AG09309 (cell line): ENCODE measurements at regions not wholly inside any gene's neighbourhood (a gene's known extent, or its start where the extent isn't known, plus 50 kb on each side); places are given as distances from the start of the nearest gene placed in this dataset.
A peak's percentile ranks its signal among the peaks of the same experiment; 100 is the strongest.

Experiments
- DNase-seq: peaks from one replicate; pipeline ENCODE4 v3.0.0-alpha.2; 2010; ENCODE audit warnings: low read depth
- H3K4me3 ChIP-seq: 2 replicates; pipeline ENCODE4 v1.5.1; 2011; ENCODE audit warnings: mild to moderate bottlenecking, low read depth, low read length, moderate library complexity; ENCODE audit not compliant: control insufficient read depth
- TF ChIP-seq, protein P1 (sequence below): IDR thresholded peaks from 2 replicates; pipeline ENCODE4 v1.5.1; 2011; ENCODE audit warnings: mild to moderate bottlenecking, low read depth, low read length, inconsistent platforms; ENCODE audit not compliant: insufficient read depth, control insufficient read depth; ENCODE audit errors: missing control alignments

DNA sequence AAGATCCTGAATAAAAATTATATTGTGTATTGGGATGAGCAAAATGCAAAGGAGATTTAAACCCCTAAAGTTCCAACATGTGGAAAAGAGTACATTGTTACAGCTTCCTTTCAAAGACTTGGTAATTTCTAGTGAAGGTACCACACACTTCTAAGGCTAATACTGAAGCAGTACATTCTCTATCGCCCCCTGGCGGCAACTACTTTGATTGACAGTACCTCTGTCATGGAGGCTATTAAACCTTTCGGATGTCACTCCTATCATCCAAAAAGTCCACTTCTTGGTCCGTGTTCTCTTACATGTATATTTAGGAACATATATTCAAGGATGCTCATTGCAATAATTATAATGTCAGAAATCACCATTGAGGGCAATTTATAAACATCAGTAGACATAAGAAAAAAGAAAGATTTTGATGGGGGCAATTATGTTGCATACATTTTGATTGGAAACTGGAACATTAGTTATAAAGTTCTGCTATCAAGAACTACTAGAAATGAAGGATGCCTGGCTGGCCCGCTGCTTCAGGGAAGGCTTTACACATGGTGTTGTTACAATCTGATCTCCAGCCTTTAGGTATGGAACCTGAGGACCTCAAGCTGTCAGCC lies 601.6 kb downstream of the CPS1 start:
- TF ChIP-seq, protein P1, sequence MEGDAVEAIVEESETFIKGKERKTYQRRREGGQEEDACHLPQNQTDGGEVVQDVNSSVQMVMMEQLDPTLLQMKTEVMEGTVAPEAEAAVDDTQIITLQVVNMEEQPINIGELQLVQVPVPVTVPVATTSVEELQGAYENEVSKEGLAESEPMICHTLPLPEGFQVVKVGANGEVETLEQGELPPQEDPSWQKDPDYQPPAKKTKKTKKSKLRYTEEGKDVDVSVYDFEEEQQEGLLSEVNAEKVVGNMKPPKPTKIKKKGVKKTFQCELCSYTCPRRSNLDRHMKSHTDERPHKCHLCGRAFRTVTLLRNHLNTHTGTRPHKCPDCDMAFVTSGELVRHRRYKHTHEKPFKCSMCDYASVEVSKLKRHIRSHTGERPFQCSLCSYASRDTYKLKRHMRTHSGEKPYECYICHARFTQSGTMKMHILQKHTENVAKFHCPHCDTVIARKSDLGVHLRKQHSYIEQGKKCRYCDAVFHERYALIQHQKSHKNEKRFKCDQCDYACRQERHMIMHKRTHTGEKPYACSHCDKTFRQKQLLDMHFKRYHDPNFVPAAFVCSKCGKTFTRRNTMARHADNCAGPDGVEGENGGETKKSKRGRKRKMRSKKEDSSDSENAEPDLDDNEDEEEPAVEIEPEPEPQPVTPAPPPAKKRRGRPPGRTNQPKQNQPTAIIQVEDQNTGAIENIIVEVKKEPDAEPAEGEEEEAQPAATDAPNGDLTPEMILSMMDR: peak; percentile 74
- DNase-seq: peak; percentile 7
- no peak overlapping the region for H3K4me3 ChIP-seq

DNA sequence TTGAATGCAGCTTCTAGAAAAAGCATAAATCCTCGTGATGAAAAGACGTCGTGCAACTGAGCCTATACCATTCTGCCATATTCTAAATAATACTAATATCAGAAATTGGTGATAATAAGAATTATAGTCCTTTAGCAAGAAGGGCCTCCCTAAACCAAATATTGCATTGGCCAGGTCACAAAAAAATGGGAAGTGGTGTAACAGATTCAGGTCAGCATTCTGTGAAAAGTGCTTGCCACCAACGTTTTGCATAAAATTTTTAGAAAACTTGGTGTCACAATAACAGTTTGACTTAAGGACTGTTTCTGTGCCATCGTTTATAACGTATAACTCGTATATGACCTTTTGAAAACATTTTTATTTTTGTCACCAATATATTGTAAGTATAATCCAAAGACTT lies 603.6 kb downstream of the CPS1 start:
- no peak for DNase-seq
- no peak overlapping the region for H3K4me3 ChIP-seq
- TF ChIP-seq, protein P1: no peak

DNA sequence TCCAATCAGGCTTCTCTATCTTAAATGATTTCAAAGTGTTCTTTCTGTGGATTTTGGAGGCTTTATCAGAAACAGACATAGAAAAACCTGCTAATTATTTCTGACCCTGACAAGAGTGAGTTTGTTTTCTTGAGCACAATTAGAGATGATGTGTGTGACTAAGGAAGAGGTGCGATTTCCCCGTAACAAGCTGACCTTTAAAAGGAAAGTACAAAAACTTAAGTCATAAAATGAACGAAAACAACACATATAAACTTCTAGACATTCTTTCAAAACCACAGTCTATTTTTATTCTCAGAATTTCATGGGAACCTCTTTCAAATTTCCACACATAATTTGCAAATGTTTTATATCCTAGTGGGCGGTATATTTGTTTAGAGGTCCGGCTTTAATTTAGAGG lies 604.8 kb downstream of the CPS1 start:
- no peak for DNase-seq
- no peak overlapping the region for H3K4me3 ChIP-seq
- TF ChIP-seq, protein P1: no peak

DNA sequence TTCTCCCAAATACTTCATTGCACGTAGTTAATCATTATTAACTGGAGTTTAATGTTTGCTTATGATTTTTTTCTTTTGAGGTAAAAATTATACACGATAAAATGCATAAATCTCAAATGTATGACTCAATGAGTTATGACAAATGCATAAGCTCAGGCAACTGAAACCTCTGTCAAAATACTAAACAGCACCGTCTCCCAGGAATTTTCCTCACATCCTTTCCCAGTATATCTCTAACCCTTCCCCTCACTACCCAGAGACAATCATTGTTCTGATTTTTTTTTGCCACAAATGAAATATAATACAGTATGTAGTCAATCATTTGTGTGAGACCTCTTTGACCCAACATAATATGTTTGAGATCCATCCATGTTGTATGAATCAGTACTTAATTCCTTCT lies 606.5 kb downstream of the CPS1 start:
- TF ChIP-seq, protein P1: no peak
- no peak for DNase-seq
- no peak overlapping the region for H3K4me3 ChIP-seq

DNA sequence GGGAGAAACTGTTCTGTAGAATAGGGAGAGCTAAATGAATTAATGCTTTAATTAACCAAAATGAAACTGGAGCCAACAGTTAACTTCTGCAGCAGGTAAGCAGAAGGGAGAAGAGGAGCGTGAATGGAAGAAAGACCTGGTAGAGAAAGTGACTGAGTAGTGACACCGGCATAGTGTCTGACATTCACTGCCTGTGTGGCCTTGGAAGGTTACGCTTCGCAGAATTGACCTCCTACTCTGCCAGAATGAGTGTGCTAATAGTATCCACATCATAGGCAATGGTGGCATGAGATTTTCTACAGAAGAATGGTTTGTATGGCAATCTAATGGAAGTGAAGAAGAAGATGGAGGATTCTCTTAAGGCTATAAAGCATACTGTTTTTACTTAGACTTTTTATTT lies 614.4 kb downstream of the CPS1 start:
- TF ChIP-seq, protein P1: no peak
- no peak overlapping the region for H3K4me3 ChIP-seq
- no peak for DNase-seq

DNA sequence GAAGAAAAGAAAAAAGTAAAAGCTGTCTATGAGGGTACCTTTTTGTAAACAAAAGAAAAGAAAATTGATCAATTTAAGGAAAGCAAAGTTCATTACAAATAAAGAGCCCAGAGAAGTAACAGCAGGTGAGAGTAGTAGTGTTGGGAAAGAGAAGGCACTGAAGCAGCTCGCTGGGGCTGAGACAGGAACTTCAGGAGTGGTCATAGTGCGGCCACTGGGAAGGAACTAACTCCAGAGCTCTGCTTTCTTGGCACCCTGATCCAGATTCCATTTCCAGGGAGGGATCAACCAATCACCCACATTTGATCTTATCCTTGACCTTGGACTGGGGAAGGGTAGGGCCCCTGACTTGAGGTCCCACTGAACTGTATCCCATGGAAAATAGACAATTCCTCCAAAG lies 617.6 kb downstream of the CPS1 start:
- DNase-seq: no peak
- TF ChIP-seq, protein P1: no peak
- H3K4me3 ChIP-seq: no peak overlapping the region

DNA sequence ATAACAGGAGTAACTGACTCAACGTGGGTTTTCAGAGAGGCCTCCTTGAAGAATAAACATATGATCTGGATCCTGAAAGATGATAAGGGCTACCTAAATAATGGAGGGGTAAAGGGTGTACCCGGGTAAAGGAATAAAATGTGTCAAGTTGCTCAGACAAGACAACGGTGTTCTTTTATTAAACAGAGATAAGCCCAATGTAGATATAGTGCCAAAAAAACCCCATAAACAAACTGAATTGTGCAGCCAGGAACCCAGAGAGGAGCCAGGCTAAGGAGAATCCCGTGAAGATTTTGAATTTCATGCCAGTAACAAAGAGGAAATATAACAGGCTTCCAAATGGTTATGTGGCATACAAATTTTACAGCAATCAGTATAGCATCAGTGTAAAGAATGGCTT lies 618.2 kb downstream of the CPS1 start:
- TF ChIP-seq, protein P1: no peak
- DNase-seq: no peak
- no peak overlapping the region for H3K4me3 ChIP-seq
